CD8-positive, alpha-beta memory T cell (primary cell): ENCODE measurements at regions not wholly inside any gene's neighbourhood (a gene's known extent, or its start where the extent isn't known, plus 50 kb on each side); places are given as distances from the start of the nearest gene placed in this dataset.

ENCODE experiments used
- CTCF ChIA-PET: fragments of 350-600 bp; sonication (Branson Sonifier 250); formaldehyde crosslinking; loops from one replicate; lab custom pipeline; 2021; ENCODE audit warnings: antibody characterized with exemption; lab: Charles Lee
- POLR2A ChIA-PET: fragments of 350-600 bp; sonication (Branson Sonifier 250); formaldehyde crosslinking; loops from one replicate; lab custom pipeline; 2021; ENCODE audit warnings: antibody characterized with exemption; lab: Charles Lee
- DNase-seq, 5 donors: peaks; one replicate each; pipeline versions ENCODE4 v3.0.0 to v3.0.0-alpha.2; 2020 to 2022; ENCODE audit warnings: mixed read lengths in 1 of 5
- H3K27ac ChIP-seq: one replicate; pipeline ENCODE4 v1.7.0; 2013; ENCODE audit warnings: low read depth, mild to moderate bottlenecking, low read length, moderate library complexity
- H3K27me3 ChIP-seq: 2 replicates; pipeline ENCODE4 v1.7.0; 2013; ENCODE audit warnings: low read length, mild to moderate bottlenecking; ENCODE audit not compliant: insufficient read depth, poor library complexity, severe bottlenecking
- H3K36me3 ChIP-seq: 2 replicates; pipeline ENCODE4 v1.7.0; 2013; ENCODE audit warnings: mild to moderate bottlenecking, low read length, moderate library complexity; ENCODE audit not compliant: insufficient read depth
- H3K4me1 ChIP-seq: 2 replicates; pipeline ENCODE4 v1.7.0; 2013; ENCODE audit warnings: mild to moderate bottlenecking, low read length, moderate library complexity; ENCODE audit not compliant: insufficient read depth
- H3K4me3 ChIP-seq: 2 replicates; pipeline ENCODE4 v1.7.0; 2013; ENCODE audit warnings: mild to moderate bottlenecking, low read length
- H3K9me3 ChIP-seq: 2 replicates; pipeline ENCODE4 v1.7.0; 2013; ENCODE audit warnings: mild to moderate bottlenecking, low read length
- H3K27ac Mint-ChIP-seq, 8 donors: one replicate each; pipeline ENCODE4 v1.8.0; 2020 to 2021; ENCODE audit warnings: mixed read lengths in 8 of 8, mild to moderate bottlenecking in 6 of 8, inconsistent platforms in 3 of 8, moderate library complexity in 3 of 8
- H3K27me3 Mint-ChIP-seq, 2 donors: one replicate each; pipeline ENCODE4 v1.8.0; 2020 to 2021; ENCODE audit warnings: mixed read lengths in 2 of 2, mild to moderate bottlenecking in 1 of 2, moderate library complexity in 1 of 2
- H3K36me3 Mint-ChIP-seq, 3 donors: one replicate each; pipeline ENCODE4 v1.8.0; 2020 to 2021; ENCODE audit warnings: mixed read lengths in 3 of 3, inconsistent platforms in 1 of 3, mild to moderate bottlenecking in 1 of 3
- H3K4me1 Mint-ChIP-seq, 3 donors: one replicate each; pipeline ENCODE4 v1.8.0; 2020 to 2021; ENCODE audit warnings: mixed read lengths in 3 of 3, inconsistent platforms in 1 of 3, mild to moderate bottlenecking in 1 of 3
- H3K4me3 Mint-ChIP-seq, 7 donors: one replicate each; pipeline ENCODE4 v1.8.0; 2020 to 2021; ENCODE audit warnings: mixed read lengths in 7 of 7, mild to moderate bottlenecking in 6 of 7, moderate library complexity in 4 of 7, inconsistent platforms in 2 of 7
- H3K9me3 Mint-ChIP-seq, 5 donors: one replicate each; pipeline ENCODE4 v1.8.0; 2020 to 2022; ENCODE audit warnings: mixed read lengths in 5 of 5, mild to moderate bottlenecking in 3 of 5, moderate library complexity in 2 of 5, inconsistent platforms in 1 of 5

GRCh38 chr14:85912141-85912540 lies 382.2 kb downstream of the FLRT2 start:
- Mint-ChIP-seq H3K27me3 (peaks cover 7 to 26% of the 10 kb centered on the region in 2 donors), H3K4me1 (no peaks in the 10 kb centered on the region), H3K4me3 (no peak overlapping the region), H3K27ac (no peak overlapping the region), H3K36me3 (no peaks in the 10 kb centered on the region), H3K9me3 (peaks cover 0 to 4% (median 2%) of the 10 kb centered on the region in 5 donors)
- Histone ChIP-seq H3K4me3 (no peak overlapping the region), H3K36me3 (no peaks in the 10 kb centered on the region), H3K27me3 (no peaks in the 10 kb centered on the region), H3K27ac (no peak overlapping the region), H3K4me1 (no peaks in the 10 kb centered on the region), H3K9me3 (no peaks in the 10 kb centered on the region)
- ChIA-PET CTCF (no interaction called here), POLR2A (no interaction called here)
- no peak for DNase-seq

- Histone ChIP-seq H3K27ac (no peak overlapping the region), H3K4me1 (no peaks in the 10 kb centered on the region), H3K27me3 (no peaks in the 10 kb centered on the region), H3K36me3 (no peaks in the 10 kb centered on the region), H3K9me3 (no peaks in the 10 kb centered on the region), H3K4me3 (no peak overlapping the region)
- CTCF ChIA-PET, result no interaction called here
- Mint-ChIP-seq H3K36me3 (no peaks in the 10 kb centered on the region), H3K27me3 (peaks cover 5 to 25% of the 10 kb centered on the region in 2 donors), H3K4me1 (no peaks in the 10 kb centered on the region), H3K4me3 (no peak overlapping the region), H3K9me3 (peaks cover 0 to 4% (median 2%) of the 10 kb centered on the region in 5 donors), H3K27ac (no peak overlapping the region)
- DNase-seq, result no peak
- POLR2A ChIA-PET, result no interaction called here
These were observed 381.1 kb downstream of the FLRT2 start for GRCh38 chr14:85911044-85911443.

- no peaks in the 10 kb centered on the region for H3K36me3 Mint-ChIP-seq
- no peaks in the 10 kb centered on the region for H3K4me1 Mint-ChIP-seq
- H3K27me3 ChIP-seq, result no peaks in the 10 kb centered on the region
- H3K27me3 Mint-ChIP-seq, result peaks cover 6 to 22% of the 10 kb centered on the region in 2 donors
- no peak overlapping the region for H3K4me3 ChIP-seq
- POLR2A ChIA-PET, result no interaction called here
- H3K9me3 ChIP-seq, result no peaks in the 10 kb centered on the region
- CTCF ChIA-PET, result no interaction called here
- H3K4me3 Mint-ChIP-seq, result no peak overlapping the region
- H3K27ac Mint-ChIP-seq, result no peak overlapping the region
- DNase-seq, result no peak
- no peaks in the 10 kb centered on the region for H3K4me1 ChIP-seq
- H3K27ac ChIP-seq, result no peak overlapping the region
- no peaks in the 10 kb centered on the region for H3K36me3 ChIP-seq
- peaks cover 0 to 2% (median 2%) of the 10 kb centered on the region in 5 donors for H3K9me3 Mint-ChIP-seq
These were observed 379.6 kb downstream of the FLRT2 start for GRCh38 chr14:85909581-85909980.

GRCh38 chr14:85907536-85907935 lies 377.6 kb downstream of the FLRT2 start:
- ChIA-PET POLR2A (no interaction called here), CTCF (no interaction called here)
- Histone ChIP-seq H3K27ac (no peak overlapping the region), H3K4me1 (no peaks in the 10 kb centered on the region), H3K9me3 (no peaks in the 10 kb centered on the region), H3K4me3 (no peak overlapping the region), H3K27me3 (no peaks in the 10 kb centered on the region), H3K36me3 (no peaks in the 10 kb centered on the region)
- no peak for DNase-seq
- Mint-ChIP-seq H3K36me3 (no peaks in the 10 kb centered on the region), H3K9me3 (peaks cover 0 to 2% (median 2%) of the 10 kb centered on the region in 5 donors), H3K4me3 (no peak overlapping the region), H3K27me3 (peaks cover 9 to 22% of the 10 kb centered on the region in 2 donors), H3K4me1 (no peaks in the 10 kb centered on the region), H3K27ac (no peak overlapping the region)

- no peaks in the 10 kb centered on the region for H3K27me3 ChIP-seq
- H3K4me3 ChIP-seq, result no peak overlapping the region
- no peak overlapping the region for H3K27ac Mint-ChIP-seq
- no peaks in the 10 kb centered on the region for H3K36me3 ChIP-seq
- H3K36me3 Mint-ChIP-seq, result no peaks in the 10 kb centered on the region
- no peak overlapping the region for H3K4me3 Mint-ChIP-seq
- H3K4me1 Mint-ChIP-seq, result no peaks in the 10 kb centered on the region
- peaks cover 0 to 3% of the 10 kb centered on the region in 2 donors for H3K27me3 Mint-ChIP-seq
- no peaks in the 10 kb centered on the region for H3K9me3 Mint-ChIP-seq
- H3K9me3 ChIP-seq, result no peaks in the 10 kb centered on the region
- H3K4me1 ChIP-seq, result no peaks in the 10 kb centered on the region
- H3K27ac ChIP-seq, result no peak overlapping the region
- CTCF ChIA-PET, result no interaction called here
- no peak for DNase-seq
- POLR2A ChIA-PET, result no interaction called here
These were observed 367.9 kb downstream of the FLRT2 start for GRCh38 chr14:85897808-85898207.

GRCh38 chr14:85895603-85896002 lies 365.7 kb downstream of the FLRT2 start:
- no peaks in the 10 kb centered on the region for H3K9me3 ChIP-seq
- H3K4me1 ChIP-seq, result no peaks in the 10 kb centered on the region
- H3K27me3 Mint-ChIP-seq, result peaks cover 0 to 2% of the 10 kb centered on the region in 2 donors
- H3K4me3 ChIP-seq, result no peak overlapping the region
- H3K27me3 ChIP-seq, result no peaks in the 10 kb centered on the region
- ChIA-PET POLR2A (no interaction called here), CTCF (interaction anchor here (0.6 kb wide), 1 partner anchor 143 kb away, joined by 3 read pairs; no protein-coding TSS in a partner anchor)
- no peak overlapping the region for H3K4me3 Mint-ChIP-seq
- no peaks in the 10 kb centered on the region for H3K36me3 Mint-ChIP-seq
- H3K9me3 Mint-ChIP-seq, result no peaks in the 10 kb centered on the region
- no peak for DNase-seq
- H3K4me1 Mint-ChIP-seq, result no peaks in the 10 kb centered on the region
- H3K36me3 ChIP-seq, result no peaks in the 10 kb centered on the region
- no peak overlapping the region for H3K27ac ChIP-seq
- no peak overlapping the region for H3K27ac Mint-ChIP-seq

GRCh38 chr14:85892251-85892650 lies 362.3 kb downstream of the FLRT2 start:
- H3K36me3 ChIP-seq, result no peaks in the 10 kb centered on the region
- CTCF ChIA-PET, result no interaction called here
- no peak overlapping the region for H3K4me3 Mint-ChIP-seq
- no peak overlapping the region for H3K27ac Mint-ChIP-seq
- H3K9me3 ChIP-seq, result no peaks in the 10 kb centered on the region
- H3K36me3 Mint-ChIP-seq, result no peaks in the 10 kb centered on the region
- no peaks in the 10 kb centered on the region for H3K4me1 ChIP-seq
- no peak overlapping the region for H3K4me3 ChIP-seq
- POLR2A ChIA-PET, result no interaction called here
- no peaks in the 10 kb centered on the region for H3K9me3 Mint-ChIP-seq
- H3K4me1 Mint-ChIP-seq, result no peaks in the 10 kb centered on the region
- H3K27me3 Mint-ChIP-seq, result peaks cover 0 to 2% of the 10 kb centered on the region in 2 donors
- H3K27ac ChIP-seq, result no peak overlapping the region
- DNase-seq, result no peak
- no peaks in the 10 kb centered on the region for H3K27me3 ChIP-seq

- Histone ChIP-seq H3K27me3 (no peaks in the 10 kb centered on the region), H3K9me3 (no peaks in the 10 kb centered on the region), H3K36me3 (no peaks in the 10 kb centered on the region), H3K4me3 (no peak overlapping the region), H3K27ac (no peak overlapping the region), H3K4me1 (no peaks in the 10 kb centered on the region)
- peaks cover 0 to 6% of the 10 kb centered on the region in 2 donors for H3K27me3 Mint-ChIP-seq
- CTCF ChIA-PET, result no interaction called here
- POLR2A ChIA-PET, result no interaction called here
- H3K4me3 Mint-ChIP-seq, result no peak overlapping the region
- H3K36me3 Mint-ChIP-seq, result no peaks in the 10 kb centered on the region
- no peak for DNase-seq
- H3K9me3 Mint-ChIP-seq, result peaks cover 0 to 3% (median 0%) of the 10 kb centered on the region in 5 donors
- H3K27ac Mint-ChIP-seq, result no peak overlapping the region
- H3K4me1 Mint-ChIP-seq, result no peaks in the 10 kb centered on the region
These were observed 354.0 kb downstream of the FLRT2 start for GRCh38 chr14:85883966-85884365.

- Mint-ChIP-seq H3K27me3 (peaks cover 0 to 6% of the 10 kb centered on the region in 2 donors), H3K4me1 (no peaks in the 10 kb centered on the region), H3K4me3 (no peak overlapping the region), H3K9me3 (peaks cover 0 to 3% (median 0%) of the 10 kb centered on the region in 5 donors), H3K36me3 (no peaks in the 10 kb centered on the region), H3K27ac (no peak overlapping the region)
- Histone ChIP-seq H3K36me3 (no peaks in the 10 kb centered on the region), H3K9me3 (no peaks in the 10 kb centered on the region), H3K4me3 (no peak overlapping the region), H3K27me3 (no peaks in the 10 kb centered on the region), H3K4me1 (no peaks in the 10 kb centered on the region), H3K27ac (no peak overlapping the region)
- ChIA-PET POLR2A (no interaction called here), CTCF (no interaction called here)
- no peak for DNase-seq
These were observed 353.2 kb downstream of the FLRT2 start for GRCh38 chr14:85883101-85883500.
